IPS DF 6.9 (cell line): ENCODE measurements at regions not wholly inside any gene's neighbourhood (a gene's known extent, or its start where the extent isn't known, plus 50 kb on each side); places are given as distances from the start of the nearest gene placed in this dataset.

ENCODE experiments used
- DNase-seq: peaks from one replicate; pipeline ENCODE4 v3.0.0-alpha.2; 2013; ENCODE audit warnings: low read depth, low spot score
- H3K27ac ChIP-seq: one replicate; pipeline ENCODE4 v1.5.1; 2013; ENCODE audit warnings: low read length, control low read depth
- H3K27me3 ChIP-seq: 2 replicates; pipeline ENCODE4 v1.6.1; 2013; ENCODE audit warnings: mild to moderate bottlenecking, low read length; ENCODE audit not compliant: control insufficient read depth, insufficient read depth
- H3K36me3 ChIP-seq: 2 replicates; pipeline ENCODE4 v1.6.1; 2013; ENCODE audit warnings: low read length; ENCODE audit not compliant: control insufficient read depth, insufficient read depth
- H3K4me1 ChIP-seq: 2 replicates; pipeline ENCODE4 v1.6.1; 2013; ENCODE audit warnings: low read length; ENCODE audit not compliant: control insufficient read depth, insufficient read depth
- H3K4me3 ChIP-seq: 2 replicates; pipeline ENCODE4 v1.5.1; 2013; ENCODE audit warnings: mild to moderate bottlenecking, low read length
- H3K9me3 ChIP-seq: 2 replicates; pipeline ENCODE4 v1.6.1; 2013; ENCODE audit warnings: low read length, inconsistent platforms; ENCODE audit not compliant: control insufficient read depth, insufficient read depth
- WGBS: extraction: QIAGEN DNeasy Blood & Tissue Kit; methylation state at CpG from one replicate; pipeline ENCODE4 v1.1.7; 2013; ENCODE audit warnings: mixed read lengths, missing lambda C conversion rate; ENCODE audit not compliant: insufficient read length, insufficient coverage; 5-methylcytosine and 5-hydroxymethylcytosine counted together

GRCh38 chr16:81166417-81167300 lies 70.5 kb upstream of the GCSH start:
- Histone ChIP-seq H3K27ac (no peak overlapping the region), H3K27me3 (no peaks in the 10 kb centered on the region), H3K9me3 (no peaks in the 10 kb centered on the region), H3K36me3 (no peaks in the 10 kb centered on the region), H3K4me1 (no peaks in the 10 kb centered on the region), H3K4me3 (no peak overlapping the region)
- WGBS, result 100% methylated on average over 3 of the region's 16 CpGs
- DNase-seq, result no peak

- H3K27me3 ChIP-seq, result no peaks in the 10 kb centered on the region
- H3K4me3 ChIP-seq, result no peak overlapping the region
- no peaks in the 10 kb centered on the region for H3K36me3 ChIP-seq
- no peak for DNase-seq
- no peaks in the 10 kb centered on the region for H3K9me3 ChIP-seq
- H3K4me1 ChIP-seq, result no peaks in the 10 kb centered on the region
- H3K27ac ChIP-seq, result no peak overlapping the region
- no CpG with 5 or more reads among the region's 12 CpGs for WGBS
Observed at GRCh38 chr16:81165411-81166097, 69.4 kb upstream of the GCSH start.

GRCh38 chr16:81164958-81165357 lies 68.8 kb upstream of the GCSH start:
- WGBS, result no CpG with 5 or more reads among the region's 5 CpGs
- Histone ChIP-seq H3K9me3 (no peaks in the 10 kb centered on the region), H3K27me3 (no peaks in the 10 kb centered on the region), H3K4me1 (no peaks in the 10 kb centered on the region), H3K27ac (no peak overlapping the region), H3K36me3 (no peaks in the 10 kb centered on the region), H3K4me3 (no peak overlapping the region)
- DNase-seq, result no peak

GRCh38 chr16:81164481-81164880 lies 68.3 kb upstream of the GCSH start:
- no peaks in the 10 kb centered on the region for H3K36me3 ChIP-seq
- H3K4me3 ChIP-seq, result no peak overlapping the region
- no CpG with 5 or more reads among the region's 11 CpGs for WGBS
- H3K4me1 ChIP-seq, result no peaks in the 10 kb centered on the region
- H3K27me3 ChIP-seq, result no peaks in the 10 kb centered on the region
- no peaks in the 10 kb centered on the region for H3K9me3 ChIP-seq
- no peak for DNase-seq
- H3K27ac ChIP-seq, result no peak overlapping the region

DNA sequence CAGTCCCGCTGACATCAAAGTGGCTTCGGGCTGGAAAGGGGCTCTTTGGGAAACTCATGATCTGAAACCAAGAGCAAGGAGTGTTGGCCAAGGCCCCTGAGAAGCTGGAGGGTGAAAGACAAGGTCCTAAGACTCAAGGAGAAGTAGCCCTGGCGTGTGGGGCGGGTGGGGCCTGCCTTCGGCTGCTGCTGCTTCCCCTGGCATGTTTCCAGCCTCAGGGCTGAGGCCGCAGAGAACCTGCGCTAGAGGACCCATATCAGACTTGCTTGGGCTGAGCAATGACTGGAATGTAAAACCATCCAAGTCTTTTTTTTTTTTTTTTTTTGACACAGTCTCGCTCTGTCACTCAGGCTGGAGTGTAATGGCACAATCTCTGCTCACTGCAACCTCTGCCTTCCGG lies 67.5 kb upstream of the GCSH start:
- no CpG with 5 or more reads among the region's 9 CpGs for WGBS
- no peaks in the 10 kb centered on the region for H3K36me3 ChIP-seq
- H3K4me3 ChIP-seq, result no peak overlapping the region
- H3K4me1 ChIP-seq, result no peaks in the 10 kb centered on the region
- DNase-seq, result no peak
- H3K27ac ChIP-seq, result no peak overlapping the region
- no peaks in the 10 kb centered on the region for H3K9me3 ChIP-seq
- no peaks in the 10 kb centered on the region for H3K27me3 ChIP-seq

DNA sequence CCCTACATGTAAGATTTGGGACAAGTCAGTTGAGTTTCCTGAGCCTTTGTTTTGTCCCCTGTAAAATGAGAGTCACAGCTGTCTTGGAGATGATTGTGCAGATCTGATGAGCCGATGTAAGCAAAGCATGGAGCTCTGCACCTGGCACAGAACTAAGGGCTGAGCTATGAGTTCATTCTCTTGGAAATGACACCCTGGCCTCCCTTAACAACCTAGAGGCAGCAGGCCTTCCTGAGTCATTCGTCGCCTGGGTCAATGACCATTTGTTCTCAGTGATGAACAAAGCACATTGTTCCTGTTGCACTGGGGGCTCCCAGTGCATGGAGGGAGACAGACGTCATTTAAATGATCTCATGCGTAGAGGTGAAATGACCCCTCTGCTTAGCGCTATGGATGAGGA lies 62.8 kb upstream of the GCSH start:
- Histone ChIP-seq H3K27ac (no peak overlapping the region), H3K9me3 (no peaks in the 10 kb centered on the region), H3K4me3 (no peak overlapping the region), H3K36me3 (no peaks in the 10 kb centered on the region), H3K27me3 (no peaks in the 10 kb centered on the region), H3K4me1 (no peaks in the 10 kb centered on the region)
- DNase-seq, result no peak
- no CpG with 5 or more reads among the region's 6 CpGs for WGBS

DNA sequence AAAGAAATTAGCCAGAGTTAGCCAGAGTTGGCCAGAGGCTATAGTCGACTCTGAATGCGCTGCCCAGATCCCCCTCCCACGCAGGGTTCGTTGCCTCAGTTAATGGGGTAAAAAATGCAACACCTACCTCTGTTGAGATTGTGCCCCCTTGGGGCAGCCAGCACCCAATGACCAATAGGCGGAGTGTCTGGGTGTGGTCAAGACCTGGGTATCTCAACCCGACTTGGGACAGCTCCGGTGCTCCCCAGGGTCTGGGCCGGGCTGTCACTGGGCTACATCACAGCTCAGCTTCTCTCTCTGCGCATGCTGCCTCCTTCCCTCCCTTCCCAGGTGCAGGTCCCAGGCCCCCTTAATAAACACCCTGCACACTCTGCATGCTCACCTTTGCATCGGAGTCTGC lies 59.6 kb upstream of the GCSH start:
- H3K27me3 ChIP-seq, result no peaks in the 10 kb centered on the region
- H3K36me3 ChIP-seq, result no peaks in the 10 kb centered on the region
- H3K9me3 ChIP-seq, result no peaks in the 10 kb centered on the region
- no CpG with 5 or more reads among the region's 10 CpGs for WGBS
- DNase-seq, result no peak
- H3K4me3 ChIP-seq, result no peak overlapping the region
- no peak overlapping the region for H3K27ac ChIP-seq
- H3K4me1 ChIP-seq, result no peaks in the 10 kb centered on the region

GRCh38 chr16:81151648-81152310 lies 55.6 kb upstream of the GCSH start:
- no CpG with 5 or more reads among the region's 13 CpGs for WGBS
- H3K4me3 ChIP-seq, result no peak overlapping the region; the same call in 1 of the 2 replicates
- no peaks in the 10 kb centered on the region for H3K9me3 ChIP-seq
- H3K36me3 ChIP-seq, result no peaks in the 10 kb centered on the region
- no peaks in the 10 kb centered on the region for H3K27me3 ChIP-seq
- no peak for DNase-seq
- no peaks in the 10 kb centered on the region for H3K4me1 ChIP-seq
- H3K27ac ChIP-seq, result no peak overlapping the region

- no peaks in the 10 kb centered on the region for H3K4me1 ChIP-seq
- no peaks in the 10 kb centered on the region for H3K36me3 ChIP-seq
- WGBS, result no CpG with 5 or more reads among the region's 10 CpGs
- no peak for DNase-seq
- no peaks in the 10 kb centered on the region for H3K27me3 ChIP-seq
- no peak overlapping the region for H3K4me3 ChIP-seq
- no peaks in the 10 kb centered on the region for H3K9me3 ChIP-seq
- H3K27ac ChIP-seq, result no peak overlapping the region
Observed at GRCh38 chr16:81149614-81150013, 53.4 kb upstream of the GCSH start.

- Histone ChIP-seq H3K27ac (no peak overlapping the region), H3K27me3 (no peaks in the 10 kb centered on the region), H3K36me3 (no peaks in the 10 kb centered on the region), H3K4me3 (no peak overlapping the region), H3K4me1 (no peaks in the 10 kb centered on the region), H3K9me3 (no peaks in the 10 kb centered on the region)
- DNase-seq, result no peak
- WGBS, result no CpG with 5 or more reads among the region's 6 CpGs
Observed at GRCh38 chr16:81148277-81148676, 52.1 kb upstream of the GCSH start.
